Suprapubic skin (tissue), 4 donors: ENCODE measurements at regions not wholly inside any gene's neighbourhood (a gene's known extent, or its start where the extent isn't known, plus 50 kb on each side); places are given as distances from the start of the nearest gene placed in this dataset.

Experiments
- POLR2A ChIP-seq, 2 donors: fragments of 450-650 bp; IDR thresholded peaks; one replicate each; pipeline ENCODE4 v1.6.1; 2017; ENCODE audit warnings: antibody characterized with exemption in 2 of 2, mild to moderate bottlenecking in 2 of 2, moderate library complexity in 2 of 2
- POLR2AphosphoS5 ChIP-seq, 3 donors: sonication (generic); formaldehyde crosslinking; IDR thresholded peaks; one replicate each; pipeline ENCODE4 v1.6.1; 2017; ENCODE audit warnings: antibody characterized with exemption in 3 of 3
- TF ChIP-seq, protein P1 (sequence below), 2 donors: fragments of 200-600 bp in 1 of 2; fragments of 450-650 bp in 1 of 2; sonication (generic) in 1 of 2; IDR thresholded peaks; one replicate each; pipeline ENCODE4 v1.5.1; 2016 to 2019; ENCODE audit warnings: antibody characterized with exemption in 2 of 2, mild to moderate bottlenecking in 1 of 2, moderate library complexity in 1 of 2

DNA sequence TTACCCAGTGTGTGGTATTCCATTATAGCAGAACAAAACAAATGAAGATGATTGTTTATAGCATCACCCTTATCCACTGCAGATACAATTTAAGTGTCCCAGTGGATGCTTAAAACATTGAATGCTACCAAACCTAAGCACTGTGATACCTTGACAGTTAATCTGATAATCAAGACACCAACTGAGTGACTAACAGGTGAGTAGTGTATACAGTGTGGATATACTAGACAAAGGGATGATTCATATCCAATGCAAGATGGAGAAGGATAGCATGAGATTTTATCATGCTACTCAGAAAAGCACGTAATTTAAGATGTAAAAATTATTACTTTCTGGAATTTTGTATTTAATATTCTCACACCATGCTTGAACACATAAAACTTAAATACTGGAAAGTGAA lies 1449.0 kb downstream of the OTOL1 start:
- TF ChIP-seq, protein P1, sequence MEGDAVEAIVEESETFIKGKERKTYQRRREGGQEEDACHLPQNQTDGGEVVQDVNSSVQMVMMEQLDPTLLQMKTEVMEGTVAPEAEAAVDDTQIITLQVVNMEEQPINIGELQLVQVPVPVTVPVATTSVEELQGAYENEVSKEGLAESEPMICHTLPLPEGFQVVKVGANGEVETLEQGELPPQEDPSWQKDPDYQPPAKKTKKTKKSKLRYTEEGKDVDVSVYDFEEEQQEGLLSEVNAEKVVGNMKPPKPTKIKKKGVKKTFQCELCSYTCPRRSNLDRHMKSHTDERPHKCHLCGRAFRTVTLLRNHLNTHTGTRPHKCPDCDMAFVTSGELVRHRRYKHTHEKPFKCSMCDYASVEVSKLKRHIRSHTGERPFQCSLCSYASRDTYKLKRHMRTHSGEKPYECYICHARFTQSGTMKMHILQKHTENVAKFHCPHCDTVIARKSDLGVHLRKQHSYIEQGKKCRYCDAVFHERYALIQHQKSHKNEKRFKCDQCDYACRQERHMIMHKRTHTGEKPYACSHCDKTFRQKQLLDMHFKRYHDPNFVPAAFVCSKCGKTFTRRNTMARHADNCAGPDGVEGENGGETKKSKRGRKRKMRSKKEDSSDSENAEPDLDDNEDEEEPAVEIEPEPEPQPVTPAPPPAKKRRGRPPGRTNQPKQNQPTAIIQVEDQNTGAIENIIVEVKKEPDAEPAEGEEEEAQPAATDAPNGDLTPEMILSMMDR (IDR thresholded peaks at IDR 0.05), result no peak
- TF ChIP-seq POLR2AphosphoS5 (IDR thresholded peaks at IDR 0.05) (no peak), POLR2A (IDR thresholded peaks at IDR 0.05) (no peak)
